ENCODE measurements at regions not wholly inside any gene's neighbourhood (a gene's known extent, or its start where the extent isn't known, plus 50 kb on each side); places are given as distances from the start of the nearest gene placed in this dataset.

- Histone ChIP-seq H3K4me3 (ENCODE audit: low read depth in 2 of 2, low read length in 2 of 2) (no peak overlapping the region), H3K27me3 (ENCODE audit: control insufficient read depth, insufficient read depth, low read length) (no peaks in the 10 kb centered on the region), H3K4me1 (ENCODE audit: control insufficient read depth, insufficient read depth, low read length) (no peaks in the 10 kb centered on the region), H3K27ac (ENCODE audit: low read length) (no peak overlapping the region), H3K9me3 (ENCODE audit: control insufficient read depth, insufficient read depth, low read depth, low read length) (no peaks in the 10 kb centered on the region), H3K36me3 (ENCODE audit: control insufficient read depth, insufficient read depth, low read length) (no peaks in the 10 kb centered on the region)
- in situ Hi-C loops (cut with HindIII; ENCODE audit: low pct_unique_long_range_greater_than_20kb, low sequenced_read_pairs), result no loop called here
- intact Hi-C loops (cut with micrococcal nuclease; ENCODE audit: unreplicated experiment), result no loop called here
- POLR2A ChIA-PET, result no interaction called here
- CTCF ChIA-PET, result interaction anchor here (0.5 to 0.6 kb wide), 3 partner anchors 261 to 649 kb away, joined by 3 to 4 read pairs (median 3); no protein-coding TSS in a partner anchor
- no TSS peak for BruUV-seq (replicated peaks)
- DNase-seq (ENCODE audit: low read depth, low spot score) (no peak), ATAC-seq (no peak)
- no peak for TF ChIP-seq POLR2AphosphoS5 (IDR thresholded peaks at IDR 0.05; ENCODE audit: low read depth, low read length)
Observed at GRCh38 chr11:69926376-69927050, 107.3 kb upstream of the FGF3 start.

DNA sequence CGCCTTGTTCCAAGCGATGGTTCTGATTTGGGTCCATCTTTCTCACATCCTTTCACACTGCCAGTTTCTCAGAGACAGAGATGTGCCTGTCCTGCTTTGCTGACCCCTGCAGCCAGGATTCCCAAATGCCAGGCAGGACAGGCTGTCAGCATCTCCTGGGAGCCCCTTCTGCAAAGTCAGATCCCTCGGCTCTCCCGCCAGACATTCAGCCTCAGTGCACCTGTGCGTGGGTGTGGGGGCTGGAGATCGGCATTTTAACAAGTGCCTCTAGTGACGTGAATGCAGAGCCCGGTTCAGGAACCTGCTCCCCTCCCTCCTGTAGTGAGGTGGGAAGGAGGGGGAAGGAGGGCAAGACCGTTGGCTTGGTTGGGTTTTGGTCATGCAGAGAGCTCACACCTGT lies 108.9 kb upstream of the FGF3 start:
- TF ChIP-seq REST (IDR thresholded peaks at IDR 0.05; ENCODE audit: insufficient read depth in 1 of 2, low read depth in 2 of 2, low read length in 1 of 2), result no peak
- TF ChIP-seq TCF7L2 (IDR thresholded peaks at IDR 0.05; ENCODE audit: low read depth, low read length), result no peak
- no peak for TF ChIP-seq CTCF (IDR thresholded peaks at IDR 0.05)
- no peak for TF ChIP-seq SIN3A (IDR thresholded peaks at IDR 0.05; ENCODE audit: borderline replicate concordance, insufficient read depth, low read depth, low read length)
- no peak for TF ChIP-seq POLR2AphosphoS5 (IDR thresholded peaks at IDR 0.05; ENCODE audit: low read depth, low read length)
- intact Hi-C loops (cut with micrococcal nuclease; ENCODE audit: unreplicated experiment) (no loop called here), in situ Hi-C loops (cut with HindIII; ENCODE audit: low pct_unique_long_range_greater_than_20kb, low sequenced_read_pairs) (no loop called here)
- Histone ChIP-seq H3K27ac (ENCODE audit: low read length) (no peak overlapping the region), H3K27me3 (ENCODE audit: control insufficient read depth, insufficient read depth, low read length) (no peaks in the 10 kb centered on the region; the same call in 1 of the 2 replicates), H3K9me3 (ENCODE audit: control insufficient read depth, insufficient read depth, low read depth, low read length) (no peaks in the 10 kb centered on the region), H3K4me1 (ENCODE audit: control insufficient read depth, insufficient read depth, low read length) (no peaks in the 10 kb centered on the region), H3K4me3 (ENCODE audit: low read depth in 2 of 2, low read length in 2 of 2) (no peak overlapping the region), H3K36me3 (ENCODE audit: control insufficient read depth, insufficient read depth, low read length) (no peaks in the 10 kb centered on the region)
- DNase-seq (ENCODE audit: low read depth, low spot score), result no peak
- no peak for ATAC-seq
- ChIA-PET POLR2A (interaction anchor here (0.6 kb wide), 1 partner anchor 44 kb away, joined by 3 read pairs; no protein-coding TSS in a partner anchor), CTCF (interaction anchor here (0.6 kb wide), 2 partner anchors 22 to 46 kb away, joined by 3 to 4 read pairs; no protein-coding TSS in a partner anchor)
- BruUV-seq (replicated peaks), result no TSS peak

- ChIA-PET POLR2A (interaction anchor here (0.6 kb wide), 1 partner anchor 45 kb away, joined by 3 read pairs; no protein-coding TSS in a partner anchor), CTCF (interaction anchor here (0.6 to 1.2 kb wide), 4 partner anchors 21 to 324 kb away, joined by 3 to 7 read pairs (median 5); no protein-coding TSS in a partner anchor)
- Histone ChIP-seq H3K27me3 (ENCODE audit: control insufficient read depth, insufficient read depth, low read length) (peaks cover 6% of the 10 kb centered on the region), H3K4me3 (ENCODE audit: low read depth in 2 of 2, low read length in 2 of 2) (no peak overlapping the region), H3K9me3 (ENCODE audit: control insufficient read depth, insufficient read depth, low read depth, low read length) (no peaks in the 10 kb centered on the region), H3K36me3 (ENCODE audit: control insufficient read depth, insufficient read depth, low read length) (no peaks in the 10 kb centered on the region), H3K4me1 (ENCODE audit: control insufficient read depth, insufficient read depth, low read length) (no peaks in the 10 kb centered on the region), H3K27ac (ENCODE audit: low read length) (no peak overlapping the region)
- intact Hi-C loops (cut with micrococcal nuclease; ENCODE audit: unreplicated experiment) (no loop called here), in situ Hi-C loops (cut with HindIII; ENCODE audit: low pct_unique_long_range_greater_than_20kb, low sequenced_read_pairs) (no loop called here)
- no TSS peak for BruUV-seq (replicated peaks)
- no peak for DNase-seq (ENCODE audit: low read depth, low spot score)
- TF ChIP-seq REST (IDR thresholded peaks at IDR 0.05; ENCODE audit: insufficient read depth in 1 of 2, low read depth in 2 of 2, low read length in 1 of 2) (no peak), CTCF (IDR thresholded peaks at IDR 0.05) (no peak), TCF7L2 (IDR thresholded peaks at IDR 0.05; ENCODE audit: low read depth, low read length) (no peak), SIN3A (IDR thresholded peaks at IDR 0.05; ENCODE audit: borderline replicate concordance, insufficient read depth, low read depth, low read length) (no peak), POLR2AphosphoS5 (IDR thresholded peaks at IDR 0.05; ENCODE audit: low read depth, low read length) (no peak)
- no peak for ATAC-seq
Observed at GRCh38 chr11:69928975-69929374, 109.8 kb upstream of the FGF3 start.

Measured in Panc1 (cell line).